Prostate gland (tissue), 2 donors: ENCODE measurements at regions not wholly inside any gene's neighbourhood (a gene's known extent, or its start where the extent isn't known, plus 50 kb on each side); places are given as distances from the start of the nearest gene placed in this dataset.

Experiments
- DNase-seq: peaks from one replicate; pipeline ENCODE4 v3.0.0-alpha.2; 2019; ENCODE audit warnings: low spot score
- H3K27ac ChIP-seq, 2 donors: fragments of 200-600 bp; sonication (generic); 2 replicates each; pipeline ENCODE4 v1.5.1; 2017 to 2019
- H3K27me3 ChIP-seq: fragments of 200-600 bp; sonication (generic); replicated peaks from 2 replicates; pipeline ENCODE4 v1.5.1; 2019; ENCODE audit not compliant: insufficient read depth
- H3K36me3 ChIP-seq, 2 donors: fragments of 200-600 bp; sonication (generic); 1 replicate in 1 of 2; 2 replicates in 1 of 2; pipeline versions ENCODE4 v1.5.1 to v1.8.1; 2017 to 2019
- H3K4me1 ChIP-seq: fragments of 200-600 bp; sonication (generic); replicated peaks from 2 replicates; pipeline ENCODE4 v1.5.1; 2019
- H3K4me3 ChIP-seq, 2 donors: fragments of 200-600 bp; sonication (generic); 2 replicates each; pipeline ENCODE4 v1.5.1; 2017 to 2019
- H3K9me3 ChIP-seq: fragments of 200-600 bp; sonication (generic); 2 replicates; pipeline ENCODE4 v1.5.1; 2017
- POLR2A ChIP-seq: fragments of 450-650 bp; IDR thresholded peaks from one replicate; pipeline ENCODE4 v1.6.1; 2016; ENCODE audit warnings: antibody characterized with exemption, mild to moderate bottlenecking
- POLR2AphosphoS5 ChIP-seq: sonication (generic); formaldehyde crosslinking; IDR thresholded peaks from one replicate; pipeline ENCODE4 v1.6.1; 2017; ENCODE audit warnings: antibody characterized with exemption
- WGBS: methylation state at CpG from one replicate; pipeline ENCODE4 v1.1.5; 2018; 5-methylcytosine and 5-hydroxymethylcytosine counted together
- intact Hi-C: fragments of 100-400 bp; cut with DNase I; formaldehyde crosslinking; loops from one replicate; pipeline ENCODE4 v1.14.2; 2022
- TF ChIP-seq, protein P1 (sequence below), 4 experiments: fragments of 200-600 bp in 2 of 4; fragments of 450-650 bp in 2 of 4; sonication (generic) in 2 of 4; IDR thresholded peaks; 1 replicate in 3 of 4; 2 replicates in 1 of 4; pipeline ENCODE4 v1.5.1; 2016 to 2019; ENCODE audit warnings: antibody characterized with exemption in 4 of 4, mild to moderate bottlenecking in 2 of 4, moderate library complexity in 2 of 4

DNA sequence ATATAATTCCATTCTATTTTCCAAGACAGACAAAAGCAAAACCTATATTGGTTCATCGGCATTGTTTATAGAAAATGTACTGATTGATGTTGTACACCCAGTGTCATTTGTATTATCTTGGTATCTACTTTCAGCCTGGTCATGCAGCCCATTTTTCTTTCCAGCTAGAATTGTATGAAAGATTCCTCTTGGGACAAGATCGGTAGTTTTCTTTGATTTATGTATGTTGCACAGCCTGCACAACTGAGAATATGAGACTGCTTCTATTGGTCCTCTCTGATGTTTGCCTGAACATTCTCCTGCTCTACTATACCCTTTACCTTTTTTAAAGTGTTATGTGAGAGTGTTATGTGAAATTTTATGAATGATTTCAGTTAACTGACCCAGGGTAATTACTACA, 487.7 kb upstream of the PRR20A start:
- H3K9me3 ChIP-seq = no peaks in the 10 kb centered on the region
- no peak overlapping the region for H3K27ac ChIP-seq
- no peaks in the 10 kb centered on the region for H3K36me3 ChIP-seq
- no peaks in the 10 kb centered on the region for H3K27me3 ChIP-seq
- 87% methylated on average over 2 of the region's 2 CpGs for WGBS
- DNase-seq = no peak
- no peak for TF ChIP-seq POLR2AphosphoS5
- TF ChIP-seq, protein P1, sequence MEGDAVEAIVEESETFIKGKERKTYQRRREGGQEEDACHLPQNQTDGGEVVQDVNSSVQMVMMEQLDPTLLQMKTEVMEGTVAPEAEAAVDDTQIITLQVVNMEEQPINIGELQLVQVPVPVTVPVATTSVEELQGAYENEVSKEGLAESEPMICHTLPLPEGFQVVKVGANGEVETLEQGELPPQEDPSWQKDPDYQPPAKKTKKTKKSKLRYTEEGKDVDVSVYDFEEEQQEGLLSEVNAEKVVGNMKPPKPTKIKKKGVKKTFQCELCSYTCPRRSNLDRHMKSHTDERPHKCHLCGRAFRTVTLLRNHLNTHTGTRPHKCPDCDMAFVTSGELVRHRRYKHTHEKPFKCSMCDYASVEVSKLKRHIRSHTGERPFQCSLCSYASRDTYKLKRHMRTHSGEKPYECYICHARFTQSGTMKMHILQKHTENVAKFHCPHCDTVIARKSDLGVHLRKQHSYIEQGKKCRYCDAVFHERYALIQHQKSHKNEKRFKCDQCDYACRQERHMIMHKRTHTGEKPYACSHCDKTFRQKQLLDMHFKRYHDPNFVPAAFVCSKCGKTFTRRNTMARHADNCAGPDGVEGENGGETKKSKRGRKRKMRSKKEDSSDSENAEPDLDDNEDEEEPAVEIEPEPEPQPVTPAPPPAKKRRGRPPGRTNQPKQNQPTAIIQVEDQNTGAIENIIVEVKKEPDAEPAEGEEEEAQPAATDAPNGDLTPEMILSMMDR (IDR thresholded peaks at IDR 0.05) = no peak
- TF ChIP-seq POLR2A = no peak
- H3K4me3 ChIP-seq = no peak overlapping the region
- no peaks in the 10 kb centered on the region for H3K4me1 ChIP-seq
- intact Hi-C loops = no loop called here

DNA sequence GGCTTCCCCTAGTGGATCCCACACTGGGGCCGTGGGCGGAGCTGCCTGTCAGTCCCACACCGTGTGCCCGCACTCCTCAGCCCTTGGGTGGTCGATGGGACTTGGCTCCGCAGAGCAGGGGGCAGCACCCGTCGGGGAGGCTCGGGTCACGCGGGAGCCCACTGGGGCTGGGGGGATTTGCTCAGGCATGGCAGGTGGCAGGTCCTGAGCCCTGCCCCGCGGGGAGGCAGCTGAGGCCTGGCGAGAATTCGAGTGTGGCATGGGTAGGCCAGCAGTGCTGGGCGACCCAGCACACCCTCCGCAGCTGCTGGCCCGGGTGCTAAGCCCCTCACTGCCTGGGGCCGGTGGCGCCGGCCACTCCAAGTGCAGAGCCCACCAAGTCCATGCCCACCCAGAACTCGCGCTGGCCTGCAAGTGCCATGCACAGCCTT, 481.7 kb upstream of the PRR20A start:
- intact Hi-C loops = no loop called here
- WGBS = 97% methylated on average over 18 of the region's 23 CpGs
- TF ChIP-seq, protein P1 (IDR thresholded peaks at IDR 0.05) = no peak
- TF ChIP-seq POLR2AphosphoS5 (no peak), POLR2A (no peak)
- H3K4me3 ChIP-seq = no peak overlapping the region
- DNase-seq = no peak
- H3K4me1 ChIP-seq = no peaks in the 10 kb centered on the region
- H3K9me3 ChIP-seq = no peaks in the 10 kb centered on the region
- H3K27ac ChIP-seq = no peak overlapping the region
- no peaks in the 10 kb centered on the region for H3K27me3 ChIP-seq
- no peaks in the 10 kb centered on the region for H3K36me3 ChIP-seq

DNA sequence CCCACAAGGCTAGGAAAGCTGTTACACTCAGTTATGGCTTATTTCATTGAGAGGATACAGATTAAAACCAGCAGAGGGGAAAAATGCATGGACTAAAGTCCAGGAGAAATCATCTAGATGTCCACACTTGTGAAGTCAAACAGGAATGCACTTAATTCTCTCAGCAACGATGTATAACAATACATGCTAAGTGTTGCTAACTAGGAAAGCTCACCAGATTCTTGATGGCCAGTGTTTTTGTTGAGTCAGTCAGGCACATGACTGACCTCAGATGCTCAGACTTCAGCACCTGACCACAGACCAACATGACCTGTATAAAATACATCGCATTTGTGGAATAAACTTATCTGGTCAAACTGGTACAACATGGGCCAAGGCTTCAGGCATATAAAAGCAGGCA, 470.2 kb upstream of the PRR20A start:
- intact Hi-C loops = no loop called here
- Histone ChIP-seq H3K4me3 (no peak overlapping the region), H3K9me3 (no peaks in the 10 kb centered on the region), H3K27me3 (no peaks in the 10 kb centered on the region), H3K27ac (no peak overlapping the region), H3K36me3 (no peaks in the 10 kb centered on the region), H3K4me1 (no peaks in the 10 kb centered on the region)
- TF ChIP-seq POLR2AphosphoS5 (no peak), POLR2A (no peak)
- TF ChIP-seq, protein P1 (IDR thresholded peaks at IDR 0.05) = no peak
- DNase-seq = no peak
- WGBS = 93% methylated on average over 2 of the region's 2 CpGs

DNA sequence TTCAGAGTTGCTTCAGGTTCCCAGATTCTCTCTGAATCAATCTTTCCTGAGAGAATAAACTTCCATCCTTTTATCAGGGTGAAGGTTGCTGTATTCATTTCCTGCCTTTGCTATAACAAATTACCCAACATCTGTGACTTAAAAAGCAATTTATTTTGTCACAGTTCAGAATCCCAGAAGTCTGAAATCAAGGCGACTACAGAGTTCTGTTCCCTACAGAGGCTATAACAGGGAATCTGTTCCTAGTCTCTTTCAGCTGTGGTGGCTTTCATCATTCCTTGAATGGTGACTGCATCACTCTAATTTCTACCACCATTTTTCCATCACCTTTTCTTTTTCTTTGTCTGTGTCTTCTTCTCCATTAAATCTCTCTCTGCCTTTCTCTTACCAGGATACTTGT, 459.3 kb upstream of the PRR20A start:
- H3K27ac ChIP-seq = no peak overlapping the region
- no peak for DNase-seq
- H3K4me1 ChIP-seq = no peaks in the 10 kb centered on the region
- no peak overlapping the region for H3K4me3 ChIP-seq
- H3K27me3 ChIP-seq = no peaks in the 10 kb centered on the region
- intact Hi-C loops = no loop called here
- 86% methylated on average over 1 of the region's 1 CpG for WGBS
- TF ChIP-seq, protein P1 (IDR thresholded peaks at IDR 0.05) = no peak
- TF ChIP-seq POLR2AphosphoS5 = no peak
- TF ChIP-seq POLR2A = no peak
- H3K36me3 ChIP-seq = no peaks in the 10 kb centered on the region
- H3K9me3 ChIP-seq = no peaks in the 10 kb centered on the region

DNA sequence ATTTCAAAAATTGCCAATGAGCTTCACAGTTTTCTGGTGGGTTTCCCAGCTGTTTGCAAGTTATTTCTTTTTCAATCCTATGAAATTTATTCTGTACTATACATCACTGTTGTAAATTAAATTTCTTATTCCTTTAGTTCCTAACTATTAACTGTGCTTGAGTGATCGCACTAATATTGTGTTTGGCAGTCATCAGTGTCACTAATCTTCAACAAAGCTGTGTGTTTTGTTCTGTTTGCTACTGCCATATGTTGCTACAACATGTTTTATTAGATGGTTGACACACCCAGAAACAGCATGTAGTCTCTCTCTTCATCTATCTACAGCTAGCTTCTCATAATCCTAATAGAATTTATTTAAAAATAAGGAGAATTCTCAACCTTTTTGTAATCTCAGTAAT, 453.6 kb upstream of the PRR20A start:
- intact Hi-C loops = no loop called here
- TF ChIP-seq, protein P1 (IDR thresholded peaks at IDR 0.05) = no peak
- TF ChIP-seq POLR2AphosphoS5 (no peak), POLR2A (no peak)
- Histone ChIP-seq H3K36me3 (no peaks in the 10 kb centered on the region), H3K4me3 (no peak overlapping the region), H3K4me1 (no peaks in the 10 kb centered on the region), H3K9me3 (no peaks in the 10 kb centered on the region), H3K27me3 (no peaks in the 10 kb centered on the region), H3K27ac (no peak overlapping the region)
- 34% methylated on average over 1 of the region's 1 CpG for WGBS
- no peak for DNase-seq
